ENCODE measurements at regions not wholly inside any gene's neighbourhood (a gene's known extent, or its start where the extent isn't known, plus 50 kb on each side); places are given as distances from the start of the nearest gene placed in this dataset.

- H3K4me1 ChIP-seq (replicated peaks in 1 of 4; ENCODE audit: control insufficient read depth in 3 of 4, insufficient read depth in 4 of 4, low read length in 3 of 4), result no peaks in the 10 kb centered on the region
- FAIRE-seq (no peak), DNase-seq (ENCODE audit: low read depth in 1 of 2, low spot score in 2 of 2) (no peak)
- H3K79me1 ChIP-seq (ENCODE audit: low read depth, low read length), result no peaks in the 10 kb centered on the region
- ChIA-PET POLR2A (ENCODE audit: partially characterized antibody) (no interaction called here), CTCF (ENCODE audit: partially characterized antibody) (no interaction called here)
- no peak overlapping the region for H3K18ac ChIP-seq (ENCODE audit: extremely low read depth, low read length)
- H2AFZ ChIP-seq (ENCODE audit: low read length), result no peak overlapping the region
- no peak overlapping the region for H3K23ac ChIP-seq (ENCODE audit: insufficient read length)
- no peak overlapping the region for H2AK5ac ChIP-seq (ENCODE audit: low read depth, low read length)
- no peak overlapping the region for H3K9ac ChIP-seq (replicated peaks in 1 of 4; ENCODE audit: extremely low read depth in 1 of 4, low read depth in 3 of 4, low read length in 3 of 4)
- H2BK20ac ChIP-seq (ENCODE audit: low read length), result no peak overlapping the region
- no peaks in the 10 kb centered on the region for H3K27me3 ChIP-seq (replicated peaks in 1 of 4; ENCODE audit: control insufficient read depth in 3 of 4, extremely low read depth in 1 of 4, insufficient read depth in 3 of 4, low read length in 3 of 4)
- H2BK120ac ChIP-seq (replicated peaks; ENCODE audit: low read depth, low read length), result no peak overlapping the region
- no peaks in the 10 kb centered on the region for H4K20me1 ChIP-seq (replicated peaks in 1 of 2; ENCODE audit: control insufficient read depth in 1 of 2, insufficient read depth in 2 of 2, low read length in 2 of 2)
- H4K91ac ChIP-seq (replicated peaks; ENCODE audit: insufficient read length, low read length), result no peak overlapping the region
- no peak overlapping the region for H2BK12ac ChIP-seq (ENCODE audit: low read depth, low read length)
- no peak overlapping the region for H2BK15ac ChIP-seq (ENCODE audit: low read length)
- no peaks in the 10 kb centered on the region for H3K36me3 ChIP-seq (ENCODE audit: control insufficient read depth in 2 of 4, insufficient read depth in 4 of 4, low read length in 3 of 4)
- no peak overlapping the region for H3K14ac ChIP-seq (ENCODE audit: insufficient read length)
- no peak overlapping the region for H3K4me3 ChIP-seq (ENCODE audit: extremely low read depth in 1 of 4, insufficient read depth in 2 of 4, low read depth in 3 of 4, low read length in 4 of 4)
- no peak overlapping the region for H3K27ac ChIP-seq (ENCODE audit: low read depth, low read length)
- no peaks in the 10 kb centered on the region for H3K79me2 ChIP-seq (ENCODE audit: control insufficient read depth in 1 of 2, insufficient read depth in 2 of 2, low read length in 2 of 2)
- no peak overlapping the region for H4K5ac ChIP-seq (ENCODE audit: insufficient read length, low read depth, low read length)
- H3K23me2 ChIP-seq (ENCODE audit: low read depth, low read length), result no peaks in the 10 kb centered on the region
- H2BK5ac ChIP-seq (ENCODE audit: low read depth, low read length), result no peak overlapping the region
- H4K8ac ChIP-seq (ENCODE audit: extremely low read depth, insufficient read depth, low read length), result no peak overlapping the region
- H3K4me2 ChIP-seq (ENCODE audit: insufficient read depth in 1 of 2, low read depth in 2 of 2, low read length in 2 of 2), result no peak overlapping the region
- H3K56ac ChIP-seq (replicated peaks; ENCODE audit: insufficient read length, low read depth, low read length), result no peak overlapping the region
- WGBS, 2 experiments (ENCODE audit: extremely low coverage in 1 of 2, insufficient coverage in 1 of 2, insufficient read length in 1 of 2, insufficient replicate concordance in 2 of 2, low coverage in 1 of 2, low lambda C conversion rate in 2 of 2, missing lambda C conversion rate in 1 of 2), result 100% methylated on average over 2 of the region's 2 CpGs; no CpG with 5 or more reads in 1 of the 2 experiments
- H3K4ac ChIP-seq (replicated peaks; ENCODE audit: insufficient read length, low read depth, low read length), result no peak overlapping the region
- H3K9me3 ChIP-seq (ENCODE audit: insufficient read depth in 2 of 2, low read depth in 1 of 2, low read length in 1 of 2), result no peaks in the 10 kb centered on the region
- TF ChIP-seq HDAC2 (IDR thresholded peaks at IDR 0.05; ENCODE audit: borderline replicate concordance in 1 of 2, low read depth in 2 of 2, low read length in 2 of 2) (no peak), SIRT6 (IDR thresholded peaks at IDR 0.05; ENCODE audit: low read length) (no peak), ASH2L (IDR thresholded peaks at IDR 0.05; ENCODE audit: low read length) (no peak), CTBP2 (IDR thresholded peaks at IDR 0.05; ENCODE audit: borderline replicate concordance, insufficient read depth, insufficient read length, low read length) (no peak), USF2 (IDR thresholded peaks at IDR 0.05; ENCODE audit: low read length) (no peak), MAFK (IDR thresholded peaks at IDR 0.05; ENCODE audit: low read depth, low read length) (no peak), EGR1 (IDR thresholded peaks at IDR 0.05; ENCODE audit: borderline replicate concordance, low read depth, low read length) (no peak), RBBP5 (IDR thresholded peaks at IDR 0.05; ENCODE audit: borderline replicate concordance, low read depth, low read length) (no peak), SP4 (IDR thresholded peaks at IDR 0.05; ENCODE audit: low read length) (no peak), FOSL1 (IDR thresholded peaks at IDR 0.05; ENCODE audit: insufficient read depth, low read depth, low read length) (no peak), RNF2 (IDR thresholded peaks at IDR 0.05; ENCODE audit: borderline replicate concordance, low read depth, low read length, missing control alignments, poor library complexity, severe bottlenecking) (no peak), CHD2 (IDR thresholded peaks at IDR 0.05; ENCODE audit: low read length) (no peak), EZH2 (IDR thresholded peaks at IDR 0.05; ENCODE audit: low read depth, low read length, severe bottlenecking) (no peak)
Observed at GRCh38 chr2:155696571-155696970, 636.0 kb downstream of the NR4A2 start.

All from H1 (cell line).